Medulla oblongata (tissue), 1 donor: ENCODE measurements at regions not wholly inside any gene's neighbourhood (a gene's known extent, or its start where the extent isn't known, plus 50 kb on each side); places are given as distances from the start of the nearest gene placed in this dataset.
"Not testable (repeated sequence)": the region's sequence is repeated elsewhere in the genome, so short reads cannot be mapped to it uniquely, and the experiment has no call there.

Experiments
- DNase-seq: peaks from one replicate; pipeline ENCODE4 v3.0.0-alpha.2; 2015; ENCODE audit errors: extremely low spot score

- no peak for DNase-seq
Observed at GRCh38 chr20:11976966-11977365, 59.3 kb downstream of the BTBD3 start.

- no peak for DNase-seq
Observed at GRCh38 chr20:11978496-11978895, 60.8 kb downstream of the BTBD3 start.

- peak; percentile 31 for DNase-seq
Observed at GRCh38 chr20:11979306-11979990, 61.8 kb downstream of the BTBD3 start.

- no peak for DNase-seq
Observed at GRCh38 chr20:11980263-11980662, 62.6 kb downstream of the BTBD3 start.

GRCh38 chr20:11981366-11981947 lies 63.8 kb downstream of the BTBD3 start:
- DNase-seq = no peak

- DNase-seq = no peak
Observed at GRCh38 chr20:11982289-11982954, 64.7 kb downstream of the BTBD3 start.

GRCh38 chr20:11982955-11983470 lies 65.3 kb downstream of the BTBD3 start:
- no peak for DNase-seq

- no peak for DNase-seq
Observed at GRCh38 chr20:11986954-11987353, 69.3 kb downstream of the BTBD3 start.

- DNase-seq = no peak
Observed at GRCh38 chr20:11987526-11987925, 69.8 kb downstream of the BTBD3 start.

- DNase-seq = no peak
Observed at GRCh38 chr20:11989018-11989771, 71.5 kb downstream of the BTBD3 start.

GRCh38 chr20:11992426-11992825 lies 74.7 kb downstream of the BTBD3 start:
- peak; percentile 61 for DNase-seq

GRCh38 chr20:11993886-11994461 lies 76.3 kb downstream of the BTBD3 start:
- no peak for DNase-seq

- DNase-seq = peak; percentile 89
Observed at GRCh38 chr20:11995805-11996567, 78.3 kb downstream of the BTBD3 start.

- DNase-seq = not testable (repeated sequence)
Observed at GRCh38 chr20:12004776-12005175, 87.1 kb downstream of the BTBD3 start.

- peak; percentile 76 for DNase-seq
Observed at GRCh38 chr20:12012241-12013222, 94.8 kb downstream of the BTBD3 start.

- DNase-seq = no peak
Observed at GRCh38 chr20:12014276-12014675, 96.6 kb downstream of the BTBD3 start.

- no peak for DNase-seq
Observed at GRCh38 chr20:12014736-12015135, 97.0 kb downstream of the BTBD3 start.

GRCh38 chr20:12016291-12016690 lies 98.6 kb downstream of the BTBD3 start:
- no peak for DNase-seq

GRCh38 chr20:12019715-12020114 lies 102.0 kb downstream of the BTBD3 start:
- no peak for DNase-seq

GRCh38 chr20:12020846-12021245 lies 103.2 kb downstream of the BTBD3 start:
- DNase-seq = no peak
